SK-N-SH treated with all-trans-retinoic acid at 6 μM for 48 hours (cell line): ENCODE measurements at regions not wholly inside any gene's neighbourhood (a gene's known extent, or its start where the extent isn't known, plus 50 kb on each side); places are given as distances from the start of the nearest gene placed in this dataset.

Source experiments
- CSRNP3 ChIP-seq: fragments of 250-450 bp; sonication (Bioruptor Pico); IDR thresholded peaks from 2 replicates; pipeline ENCODE4 v1.5.1; 2021; ENCODE audit warnings: mild to moderate bottlenecking, moderate library complexity
- GLIS3 ChIP-seq: fragments of 250-450 bp; sonication (Bioruptor Pico); IDR thresholded peaks from 2 replicates; pipeline ENCODE4 v1.5.0; 2020; ENCODE audit warnings: mild to moderate bottlenecking, moderate library complexity
- ISL1 ChIP-seq: fragments of 250-450 bp; sonication (Bioruptor Pico); IDR thresholded peaks from 2 replicates; pipeline ENCODE4 v2.1.2; 2022; ENCODE audit warnings: mild to moderate bottlenecking, moderate library complexity
- OSR1 ChIP-seq: fragments of 250-450 bp; sonication (Bioruptor Pico); IDR thresholded peaks from 2 replicates; pipeline ENCODE4 v1.8.0; 2022; ENCODE audit warnings: moderate library complexity, mild to moderate bottlenecking, inconsistent platforms
- PATZ1 ChIP-seq: fragments of 250-450 bp; sonication (Bioruptor Pico); IDR thresholded peaks from 2 replicates; pipeline ENCODE4 v1.8.0; 2020; ENCODE audit warnings: mild to moderate bottlenecking, moderate library complexity, borderline replicate concordance
- RARB ChIP-seq: fragments of 250-450 bp; sonication (Bioruptor Pico); IDR thresholded peaks from 2 replicates; pipeline ENCODE4 v1.8.0; 2021; ENCODE audit warnings: mild to moderate bottlenecking, moderate library complexity
- TSHZ2 ChIP-seq: fragments of 250-450 bp; sonication (Bioruptor Pico); IDR thresholded peaks from 2 replicates; pipeline ENCODE4 v1.5.0; 2020; ENCODE audit warnings: mild to moderate bottlenecking, moderate library complexity
- TF ChIP-seq, protein P1 (sequence below): fragments of 250-450 bp; sonication (Bioruptor Pico); IDR thresholded peaks from 2 replicates; pipeline ENCODE4 v1.5.1; 2020; ENCODE audit warnings: low read depth, mild to moderate bottlenecking, moderate library complexity

GRCh38 chr3:175957427-175957826, 1098.3 kb downstream of the NAALADL2 start:
- TF ChIP-seq CSRNP3 (CRISPR knock-in tag) (no peak), GLIS3 (CRISPR knock-in tag) (no peak), OSR1 (no peak), PATZ1 (CRISPR knock-in tag) (no peak), TSHZ2 (CRISPR knock-in tag) (no peak), RARB (CRISPR knock-in tag) (no peak), ISL1 (no peak)
- TF ChIP-seq, protein P1, sequence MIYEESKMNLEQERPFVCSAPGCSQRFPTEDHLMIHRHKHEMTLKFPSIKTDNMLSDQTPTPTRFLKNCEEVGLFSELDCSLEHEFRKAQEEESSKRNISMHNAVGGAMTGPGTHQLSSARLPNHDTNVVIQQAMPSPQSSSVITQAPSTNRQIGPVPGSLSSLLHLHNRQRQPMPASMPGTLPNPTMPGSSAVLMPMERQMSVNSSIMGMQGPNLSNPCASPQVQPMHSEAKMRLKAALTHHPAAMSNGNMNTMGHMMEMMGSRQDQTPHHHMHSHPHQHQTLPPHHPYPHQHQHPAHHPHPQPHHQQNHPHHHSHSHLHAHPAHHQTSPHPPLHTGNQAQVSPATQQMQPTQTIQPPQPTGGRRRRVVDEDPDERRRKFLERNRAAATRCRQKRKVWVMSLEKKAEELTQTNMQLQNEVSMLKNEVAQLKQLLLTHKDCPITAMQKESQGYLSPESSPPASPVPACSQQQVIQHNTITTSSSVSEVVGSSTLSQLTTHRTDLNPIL (CRISPR knock-in tag), result no peak
